ENCODE measurements at regions not wholly inside any gene's neighbourhood (a gene's known extent, or its start where the extent isn't known, plus 50 kb on each side); places are given as distances from the start of the nearest gene placed in this dataset.
"Not testable (repeated sequence)": the region's sequence is repeated elsewhere in the genome, so short reads cannot be mapped to it uniquely, and the experiment has no call there.

- Histone ChIP-seq H3K4me3 (no peak overlapping the region), H3K36me3 (no peaks in the 10 kb centered on the region), H3K27me3 (no peaks in the 10 kb centered on the region), H3K27ac (no peak overlapping the region), H3K9me3 (no peaks in the 10 kb centered on the region), H3K4me1 (no peaks in the 10 kb centered on the region)
- no peak for DNase-seq (ENCODE audit: low spot score in 2 of 2)
- no peak for TF ChIP-seq POLR2A (IDR thresholded peaks at IDR 0.05)
- TF ChIP-seq EP300 (IDR thresholded peaks at IDR 0.05), result no peak
- no peak for TF ChIP-seq CTCF (IDR thresholded peaks at IDR 0.05)
- 58 to 73% methylated on average over 2 of the region's 2 CpGs for WGBS, 2 donors
These were observed 967.4 kb upstream of the PRR20A start for GRCh38 chr13:56173346-56173745.

GRCh38 chr13:56182598-56182997, 958.1 kb upstream of the PRR20A start:
- Histone ChIP-seq H3K9me3 (peaks cover 0 to 18% (median 0%) of the 10 kb centered on the region in 4 donors), H3K4me3 (no peak overlapping the region), H3K27me3 (no peaks in the 10 kb centered on the region), H3K4me1 (no peaks in the 10 kb centered on the region), H3K36me3 (no peaks in the 10 kb centered on the region), H3K27ac (no peak overlapping the region)
- DNase-seq (ENCODE audit: low spot score in 2 of 2), result no peak
- WGBS, 2 donors, result 93 to 95% methylated on average over 1 to 3 of the region's 3 CpGs
- no peak for TF ChIP-seq POLR2A (IDR thresholded peaks at IDR 0.05)

- H3K9me3 ChIP-seq, result peaks cover 0 to 14% (median 0%) of the 10 kb centered on the region in 4 donors
- H3K36me3 ChIP-seq, result no peaks in the 10 kb centered on the region
- no peaks in the 10 kb centered on the region for H3K27me3 ChIP-seq
- TF ChIP-seq EP300 (IDR thresholded peaks at IDR 0.05), result no peak
- TF ChIP-seq CTCF (IDR thresholded peaks at IDR 0.05), result no peak
- no peak for TF ChIP-seq POLR2A (IDR thresholded peaks at IDR 0.05)
- no peak overlapping the region for H3K4me3 ChIP-seq
- WGBS, 2 donors, result 84 to 92% methylated on average over 8 to 15 of the region's 15 CpGs
- no peak for DNase-seq (ENCODE audit: low spot score in 2 of 2)
- H3K4me1 ChIP-seq, result no peaks in the 10 kb centered on the region
- H3K27ac ChIP-seq, result no peak overlapping the region
These were observed 953.4 kb upstream of the PRR20A start for GRCh38 chr13:56187331-56187730.

- not testable (repeated sequence) for H3K27ac ChIP-seq; H3K4me1 ChIP-seq; H3K9me3 ChIP-seq; H3K4me3 ChIP-seq; H3K27me3 ChIP-seq; H3K36me3 ChIP-seq; DNase-seq (ENCODE audit: low spot score in 2 of 2)
- WGBS, 2 donors, result 93 to 94% methylated on average over 6 of the region's 6 CpGs
These were observed 952.1 kb upstream of the PRR20A start for GRCh38 chr13:56188582-56188981.

- no peaks in the 10 kb centered on the region for H3K36me3 ChIP-seq
- no peak for TF ChIP-seq CTCF (IDR thresholded peaks at IDR 0.05)
- TF ChIP-seq EP300 (IDR thresholded peaks at IDR 0.05), result no peak
- no peak for TF ChIP-seq POLR2A (IDR thresholded peaks at IDR 0.05)
- no peak overlapping the region for H3K4me3 ChIP-seq
- no peaks in the 10 kb centered on the region for H3K4me1 ChIP-seq
- no peak for DNase-seq (ENCODE audit: low spot score in 2 of 2)
- WGBS, 2 donors, result 81 to 82% methylated on average over 1 of the region's 1 CpG
- no peaks in the 10 kb centered on the region for H3K27me3 ChIP-seq
- H3K27ac ChIP-seq, result no peak overlapping the region
- H3K9me3 ChIP-seq, result peaks cover 0 to 10% (median 0%) of the 10 kb centered on the region in 4 donors
These were observed 951.3 kb upstream of the PRR20A start for GRCh38 chr13:56189439-56189838.

GRCh38 chr13:56189978-56190377, 950.7 kb upstream of the PRR20A start:
- no peak for DNase-seq (ENCODE audit: low spot score in 2 of 2)
- Histone ChIP-seq H3K27me3 (no peaks in the 10 kb centered on the region), H3K4me3 (no peak overlapping the region), H3K36me3 (no peaks in the 10 kb centered on the region), H3K4me1 (no peaks in the 10 kb centered on the region), H3K27ac (no peak overlapping the region), H3K9me3 (peaks cover 0 to 10% (median 0%) of the 10 kb centered on the region in 4 donors)
- 76 to 82% methylated on average over 5 of the region's 5 CpGs for WGBS, 2 donors
- TF ChIP-seq POLR2A (IDR thresholded peaks at IDR 0.05) (no peak), CTCF (IDR thresholded peaks at IDR 0.05) (no peak), EP300 (IDR thresholded peaks at IDR 0.05) (no peak)

Data from tibial nerve (tissue), 4 donors.